K562 (cell line): ENCODE measurements at regions not wholly inside any gene's neighbourhood (a gene's known extent, or its start where the extent isn't known, plus 50 kb on each side); places are given as distances from the start of the nearest gene placed in this dataset.

Experiments used
- CBX3 ChIP-seq, 2 experiments: IDR thresholded peaks; 1 replicate in 1 of 2; 2 replicates in 1 of 2; pipeline ENCODE4 v1.6.1; 2012; ENCODE audit warnings: inconsistent platforms in 2 of 2, low read length in 2 of 2, borderline replicate concordance in 1 of 2, control low read depth in 1 of 2
- CEBPB ChIP-seq: fragments of 450-650 bp; IDR thresholded peaks from 2 replicates; pipeline ENCODE4 v1.6.1; 2016; ENCODE audit warnings: missing genetic modification characterization, missing compliant biosample characterization
- EP300 ChIP-seq: IDR thresholded peaks from 2 replicates; pipeline ENCODE4 v1.6.1; 2012; ENCODE audit warnings: low read length, improper control_type of control experiment
- FOXM1 ChIP-seq, 2 experiments: fragments of 450-650 bp in 1 of 2; sonication (generic) in 1 of 2; formaldehyde crosslinking in 1 of 2; IDR thresholded peaks; 2 replicates each; pipeline versions ENCODE4 v1.6.1 to v1.9.0; 2017 to 2022; ENCODE audit warnings: low read depth in 2 of 2, mild to moderate bottlenecking in 2 of 2, missing genetic modification reagents in 1 of 2, moderate library complexity in 1 of 2
- HDAC2 ChIP-seq: fragments of 450-650 bp; IDR thresholded peaks from 2 replicates; pipeline ENCODE4 v1.6.1; 2016; ENCODE audit warnings: mild to moderate bottlenecking
- MCM2 ChIP-seq: fragments of 450-650 bp; IDR thresholded peaks from 2 replicates; pipeline ENCODE4 v1.6.1; 2017; ENCODE audit warnings: low read depth, mild to moderate bottlenecking
- RAD21 ChIP-seq, 2 experiments: fragments of 250-450 bp in 1 of 2; fragments of 450-650 bp in 1 of 2; sonication (Bioruptor Pico) in 1 of 2; formaldehyde crosslinking in 1 of 2; IDR thresholded peaks in 1 of 2; conservative IDR thresholded peaks in 1 of 2; 2 replicates each; pipeline versions ENCODE4 v1.4.0 to v1.8.0; 2020 to 2022; ENCODE audit warnings: mild to moderate bottlenecking in 2 of 2, moderate library complexity in 1 of 2
- XRCC3 ChIP-seq: fragments of 450-650 bp; IDR thresholded peaks from 2 replicates; pipeline ENCODE4 v1.6.1; 2017; ENCODE audit warnings: mild to moderate bottlenecking, moderate library complexity
- ZBTB1 ChIP-seq: sonication (generic); formaldehyde crosslinking; IDR thresholded peaks from 2 replicates; pipeline ENCODE4 v1.8.1; 2023; ENCODE audit warnings: missing genetic modification reagents, low read depth, mild to moderate bottlenecking, borderline replicate concordance
- ZNF217 ChIP-seq: sonication (generic); formaldehyde crosslinking; IDR thresholded peaks from 2 replicates; pipeline ENCODE4 v1.8.0; 2022; ENCODE audit warnings: mild to moderate bottlenecking, missing genetic modification reagents
- TF ChIP-seq, protein P1 (sequence below): sonication (generic); formaldehyde crosslinking; IDR thresholded peaks from 2 replicates; pipeline ENCODE4 v1.8.1; 2022; ENCODE audit warnings: missing genetic modification reagents
- TF ChIP-seq, protein P2 (sequence below): conservative IDR thresholded peaks from 2 replicates; pipeline ENCODE4 v1.6.1; 2011; ENCODE audit warnings: low read depth, mild to moderate bottlenecking, low read length; ENCODE audit not compliant: control insufficient read depth
- TF ChIP-seq, protein P3 (sequence below), 3 experiments: IDR thresholded peaks in 2 of 3; conservative IDR thresholded peaks in 1 of 3; 2 replicates each; pipeline ENCODE4 v1.5.1; 2011 to 2012; ENCODE audit warnings: low read length in 3 of 3, mild to moderate bottlenecking in 3 of 3, control low read depth in 2 of 3, improper control_type of control experiment in 1 of 3, inconsistent platforms in 1 of 3, low read depth in 1 of 3, mixed read lengths in 1 of 3, moderate library complexity in 1 of 3; ENCODE audit not compliant: insufficient read depth in 2 of 3

DNA sequence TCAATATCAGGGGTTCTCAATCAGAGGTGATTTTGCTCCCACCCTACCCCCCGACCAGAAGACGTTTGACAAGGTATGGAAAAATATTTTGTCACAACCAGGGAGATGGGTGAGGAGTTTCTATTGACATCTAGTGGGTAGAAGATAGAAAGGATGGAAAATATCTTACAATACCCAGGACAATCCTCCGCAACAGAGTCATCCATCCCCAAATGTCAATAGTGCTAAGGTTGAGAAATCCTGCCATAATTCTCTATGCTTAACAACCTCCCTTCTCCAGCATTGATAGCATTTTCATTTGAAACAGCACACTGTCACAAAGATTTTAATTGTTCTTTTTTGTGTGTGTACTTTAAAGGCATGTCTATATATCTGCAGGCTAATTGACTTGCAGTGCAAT is 890.5 kb downstream of the PDHA2 start:
- TF ChIP-seq FOXM1 (IDR thresholded peaks at IDR 0.05; ENCODE audit: low read depth) (no peak), FOXM1 (CRISPR knock-in tag; IDR thresholded peaks at IDR 0.05; ENCODE audit: low read depth) (no peak), CBX3 (IDR thresholded peaks at IDR 0.05; ENCODE audit: borderline replicate concordance in 1 of 2, low read length in 2 of 2) (no peak), ZBTB1 (CRISPR knock-in tag) (no peak), MCM2 (no peak), CEBPB (tag) (no peak), HDAC2 (no peak), XRCC3 (no peak), RAD21 (CRISPR knock-in tag; conservative IDR thresholded peaks at IDR 0.05 in 1 of 2, IDR thresholded peaks at IDR 0.05 in 1 of 2) (no peak), EP300 (no peak), ZNF217 (no peak)
- TF ChIP-seq, protein P1, sequence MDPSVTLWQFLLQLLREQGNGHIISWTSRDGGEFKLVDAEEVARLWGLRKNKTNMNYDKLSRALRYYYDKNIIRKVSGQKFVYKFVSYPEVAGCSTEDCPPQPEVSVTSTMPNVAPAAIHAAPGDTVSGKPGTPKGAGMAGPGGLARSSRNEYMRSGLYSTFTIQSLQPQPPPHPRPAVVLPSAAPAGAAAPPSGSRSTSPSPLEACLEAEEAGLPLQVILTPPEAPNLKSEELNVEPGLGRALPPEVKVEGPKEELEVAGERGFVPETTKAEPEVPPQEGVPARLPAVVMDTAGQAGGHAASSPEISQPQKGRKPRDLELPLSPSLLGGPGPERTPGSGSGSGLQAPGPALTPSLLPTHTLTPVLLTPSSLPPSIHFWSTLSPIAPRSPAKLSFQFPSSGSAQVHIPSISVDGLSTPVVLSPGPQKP (CRISPR knock-in tag): no peak
- TF ChIP-seq, protein P2, sequence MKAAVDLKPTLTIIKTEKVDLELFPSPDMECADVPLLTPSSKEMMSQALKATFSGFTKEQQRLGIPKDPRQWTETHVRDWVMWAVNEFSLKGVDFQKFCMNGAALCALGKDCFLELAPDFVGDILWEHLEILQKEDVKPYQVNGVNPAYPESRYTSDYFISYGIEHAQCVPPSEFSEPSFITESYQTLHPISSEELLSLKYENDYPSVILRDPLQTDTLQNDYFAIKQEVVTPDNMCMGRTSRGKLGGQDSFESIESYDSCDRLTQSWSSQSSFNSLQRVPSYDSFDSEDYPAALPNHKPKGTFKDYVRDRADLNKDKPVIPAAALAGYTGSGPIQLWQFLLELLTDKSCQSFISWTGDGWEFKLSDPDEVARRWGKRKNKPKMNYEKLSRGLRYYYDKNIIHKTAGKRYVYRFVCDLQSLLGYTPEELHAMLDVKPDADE: no peak
- TF ChIP-seq, protein P3, sequence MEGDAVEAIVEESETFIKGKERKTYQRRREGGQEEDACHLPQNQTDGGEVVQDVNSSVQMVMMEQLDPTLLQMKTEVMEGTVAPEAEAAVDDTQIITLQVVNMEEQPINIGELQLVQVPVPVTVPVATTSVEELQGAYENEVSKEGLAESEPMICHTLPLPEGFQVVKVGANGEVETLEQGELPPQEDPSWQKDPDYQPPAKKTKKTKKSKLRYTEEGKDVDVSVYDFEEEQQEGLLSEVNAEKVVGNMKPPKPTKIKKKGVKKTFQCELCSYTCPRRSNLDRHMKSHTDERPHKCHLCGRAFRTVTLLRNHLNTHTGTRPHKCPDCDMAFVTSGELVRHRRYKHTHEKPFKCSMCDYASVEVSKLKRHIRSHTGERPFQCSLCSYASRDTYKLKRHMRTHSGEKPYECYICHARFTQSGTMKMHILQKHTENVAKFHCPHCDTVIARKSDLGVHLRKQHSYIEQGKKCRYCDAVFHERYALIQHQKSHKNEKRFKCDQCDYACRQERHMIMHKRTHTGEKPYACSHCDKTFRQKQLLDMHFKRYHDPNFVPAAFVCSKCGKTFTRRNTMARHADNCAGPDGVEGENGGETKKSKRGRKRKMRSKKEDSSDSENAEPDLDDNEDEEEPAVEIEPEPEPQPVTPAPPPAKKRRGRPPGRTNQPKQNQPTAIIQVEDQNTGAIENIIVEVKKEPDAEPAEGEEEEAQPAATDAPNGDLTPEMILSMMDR (IDR thresholded peaks at IDR 0.05 in 2 of 3, conservative IDR thresholded peaks at IDR 0.05 in 1 of 3; ENCODE audit: insufficient read depth in 2 of 3, low read depth in 1 of 3, low read length in 3 of 3): no peak
